ENCODE measurements at regions not wholly inside any gene's neighbourhood (a gene's known extent, or its start where the extent isn't known, plus 50 kb on each side); places are given as distances from the start of the nearest gene placed in this dataset.

DNA sequence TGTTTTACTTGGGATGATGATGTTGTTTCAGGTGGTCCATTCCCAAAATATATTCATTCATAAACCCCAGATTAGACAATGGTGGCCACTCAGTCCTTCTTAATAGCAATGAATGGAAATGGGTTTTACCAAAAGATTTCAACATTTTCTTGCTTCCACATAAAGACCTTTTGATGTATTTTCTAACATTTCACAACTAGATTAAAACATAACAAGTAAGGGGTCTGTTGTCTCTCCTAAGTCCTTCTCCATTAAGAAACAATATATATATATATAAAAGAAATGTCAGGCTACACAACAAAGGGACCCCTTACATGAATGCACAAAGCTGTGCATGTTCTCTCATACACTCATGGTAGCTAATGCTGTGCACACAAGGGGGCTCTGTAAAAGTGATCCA is 176.4 kb downstream of the ANXA2 start:
- Histone ChIP-seq H3K36me3 (no peaks in the 10 kb centered on the region), H3K4me1 (no peaks in the 10 kb centered on the region), H3K9me3 (no peaks in the 10 kb centered on the region), H3K27ac (no peak overlapping the region), H3K27me3 (no peaks in the 10 kb centered on the region), H3K4me3 (no peak overlapping the region)
- no peak for TF ChIP-seq POLR2A (IDR thresholded peaks at IDR 0.05)
- TF ChIP-seq, protein P1, sequence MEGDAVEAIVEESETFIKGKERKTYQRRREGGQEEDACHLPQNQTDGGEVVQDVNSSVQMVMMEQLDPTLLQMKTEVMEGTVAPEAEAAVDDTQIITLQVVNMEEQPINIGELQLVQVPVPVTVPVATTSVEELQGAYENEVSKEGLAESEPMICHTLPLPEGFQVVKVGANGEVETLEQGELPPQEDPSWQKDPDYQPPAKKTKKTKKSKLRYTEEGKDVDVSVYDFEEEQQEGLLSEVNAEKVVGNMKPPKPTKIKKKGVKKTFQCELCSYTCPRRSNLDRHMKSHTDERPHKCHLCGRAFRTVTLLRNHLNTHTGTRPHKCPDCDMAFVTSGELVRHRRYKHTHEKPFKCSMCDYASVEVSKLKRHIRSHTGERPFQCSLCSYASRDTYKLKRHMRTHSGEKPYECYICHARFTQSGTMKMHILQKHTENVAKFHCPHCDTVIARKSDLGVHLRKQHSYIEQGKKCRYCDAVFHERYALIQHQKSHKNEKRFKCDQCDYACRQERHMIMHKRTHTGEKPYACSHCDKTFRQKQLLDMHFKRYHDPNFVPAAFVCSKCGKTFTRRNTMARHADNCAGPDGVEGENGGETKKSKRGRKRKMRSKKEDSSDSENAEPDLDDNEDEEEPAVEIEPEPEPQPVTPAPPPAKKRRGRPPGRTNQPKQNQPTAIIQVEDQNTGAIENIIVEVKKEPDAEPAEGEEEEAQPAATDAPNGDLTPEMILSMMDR (IDR thresholded peaks at IDR 0.05 in 4 of 5, conservative IDR thresholded peaks at IDR 0.05 in 1 of 5) = no peak
- in situ Hi-C loops (cut with MboI; ENCODE audit: low sequenced_read_pairs in 4 of 4) = no loop called here
- no peak for DNase-seq
- ATAC-seq = no peak
- intact Hi-C loops (cut with DNase I; ENCODE audit: low total_unique reads) = no loop called here

DNA sequence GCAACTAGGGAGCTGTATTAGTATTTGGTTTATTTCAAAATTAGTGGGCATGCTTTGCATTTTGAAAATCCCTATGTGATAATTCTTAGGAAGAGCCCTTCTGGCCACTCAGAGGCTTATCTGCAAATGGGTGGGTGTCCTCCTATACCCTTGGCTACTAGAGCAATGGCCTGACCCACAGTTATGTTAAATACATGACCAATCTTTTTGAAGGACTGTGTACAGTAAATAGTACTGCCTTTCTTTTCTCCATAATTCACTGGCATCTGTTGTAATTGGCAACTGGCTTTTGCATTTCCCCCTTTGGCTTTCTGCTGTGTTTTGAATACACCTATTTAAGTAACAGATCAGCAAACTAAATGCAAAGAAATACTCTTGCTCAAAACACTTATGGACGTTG is 175.4 kb downstream of the ANXA2 start:
- no peaks in the 10 kb centered on the region for H3K4me1 ChIP-seq
- H3K4me3 ChIP-seq = no peak overlapping the region
- ATAC-seq (no peak), DNase-seq (no peak)
- H3K9me3 ChIP-seq = no peaks in the 10 kb centered on the region
- intact Hi-C loops (cut with DNase I; ENCODE audit: low total_unique reads) (no loop called here), in situ Hi-C loops (cut with MboI; ENCODE audit: low sequenced_read_pairs in 4 of 4) (no loop called here)
- no peak for TF ChIP-seq POLR2A (IDR thresholded peaks at IDR 0.05)
- TF ChIP-seq, protein P1 (IDR thresholded peaks at IDR 0.05 in 4 of 5, conservative IDR thresholded peaks at IDR 0.05 in 1 of 5) = no peak
- no peaks in the 10 kb centered on the region for H3K36me3 ChIP-seq
- H3K27ac ChIP-seq = no peak overlapping the region
- H3K27me3 ChIP-seq = no peaks in the 10 kb centered on the region

DNA sequence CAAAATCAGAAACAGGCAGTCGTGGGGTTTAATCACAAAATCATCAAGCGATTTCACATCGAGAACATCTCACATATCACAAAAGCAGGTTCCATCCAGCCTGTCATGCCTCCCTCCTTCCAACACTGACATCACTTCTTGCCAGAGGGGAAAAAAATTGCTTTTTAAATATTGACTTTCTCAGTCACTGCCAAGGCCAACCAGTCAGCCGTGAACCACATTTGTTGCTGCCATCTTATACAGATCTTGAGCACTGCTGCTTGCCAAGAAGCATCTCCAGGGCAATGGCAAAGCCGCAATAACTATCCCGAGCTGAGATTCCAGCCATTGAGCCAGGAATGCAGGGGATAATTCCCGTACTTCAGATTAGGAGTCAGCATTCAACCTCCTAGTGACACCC is 174.6 kb downstream of the ANXA2 start:
- ATAC-seq = no peak
- Histone ChIP-seq H3K9me3 (no peaks in the 10 kb centered on the region), H3K4me1 (no peaks in the 10 kb centered on the region), H3K4me3 (no peak overlapping the region), H3K27me3 (no peaks in the 10 kb centered on the region), H3K27ac (no peak overlapping the region), H3K36me3 (no peaks in the 10 kb centered on the region)
- intact Hi-C loops (cut with DNase I; ENCODE audit: low total_unique reads) (no loop called here), in situ Hi-C loops (cut with MboI; ENCODE audit: low sequenced_read_pairs in 4 of 4) (no loop called here)
- DNase-seq = no peak
- TF ChIP-seq POLR2A (IDR thresholded peaks at IDR 0.05) = no peak
- TF ChIP-seq, protein P1 (IDR thresholded peaks at IDR 0.05 in 4 of 5, conservative IDR thresholded peaks at IDR 0.05 in 1 of 5) = no peak

DNA sequence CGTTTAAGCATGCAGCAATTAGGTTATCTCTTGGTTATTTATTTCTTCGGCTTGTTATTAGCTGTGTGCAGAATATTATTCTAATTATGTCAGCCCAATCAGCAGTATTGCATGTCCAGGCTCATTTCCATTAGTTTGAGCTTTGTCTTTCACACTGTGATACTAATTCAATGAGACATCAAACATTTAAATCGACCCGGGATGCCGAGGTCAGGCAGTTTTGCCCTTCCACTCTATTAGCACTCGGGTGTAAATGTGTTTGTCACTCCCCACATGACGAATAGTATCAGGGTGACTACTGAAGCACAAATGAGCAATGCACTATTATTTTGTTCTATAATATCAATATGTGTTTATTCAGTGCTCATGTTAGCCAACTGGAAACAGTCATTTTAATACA is 170.9 kb downstream of the ANXA2 start:
- intact Hi-C loops (cut with DNase I; ENCODE audit: low total_unique reads) = no loop called here
- Histone ChIP-seq H3K27ac (no peak overlapping the region), H3K4me1 (no peaks in the 10 kb centered on the region), H3K9me3 (no peaks in the 10 kb centered on the region), H3K36me3 (no peaks in the 10 kb centered on the region), H3K27me3 (no peaks in the 10 kb centered on the region), H3K4me3 (no peak overlapping the region)
- ATAC-seq = no peak
- no peak for DNase-seq
- no peak for TF ChIP-seq POLR2A (IDR thresholded peaks at IDR 0.05)
- TF ChIP-seq, protein P1 (IDR thresholded peaks at IDR 0.05 in 4 of 5, conservative IDR thresholded peaks at IDR 0.05 in 1 of 5) = no peak
- in situ Hi-C loops (cut with MboI; ENCODE audit: low sequenced_read_pairs in 4 of 4) = loop anchor here in 1 of 4 donors (25.0 kb wide), 1 partner anchor 110 kb away; no protein-coding TSS in a partner anchor

DNA sequence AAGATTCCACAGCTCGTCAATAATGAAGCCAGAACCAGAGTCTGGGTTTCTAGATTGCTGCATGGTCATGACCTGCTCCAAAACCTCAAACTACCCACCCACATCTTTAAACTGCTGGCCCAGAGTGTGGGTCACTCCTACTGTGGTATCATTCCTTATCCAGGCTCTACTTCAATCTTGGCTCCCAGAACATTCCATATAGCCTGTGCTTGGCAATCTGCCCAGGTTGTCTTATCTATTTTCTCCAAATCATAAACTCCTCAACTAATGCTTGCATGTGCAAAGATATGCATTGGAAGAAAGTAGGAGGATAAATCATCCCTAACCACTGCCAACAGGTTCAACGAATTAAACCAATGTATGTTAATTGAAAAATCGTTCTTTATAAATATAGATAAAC is 169.7 kb downstream of the ANXA2 start:
- Histone ChIP-seq H3K9me3 (no peaks in the 10 kb centered on the region), H3K36me3 (no peaks in the 10 kb centered on the region), H3K4me1 (no peaks in the 10 kb centered on the region), H3K4me3 (no peak overlapping the region), H3K27me3 (no peaks in the 10 kb centered on the region), H3K27ac (no peak overlapping the region)
- intact Hi-C loops (cut with DNase I; ENCODE audit: low total_unique reads) (no loop called here), in situ Hi-C loops (cut with MboI; ENCODE audit: low sequenced_read_pairs in 4 of 4) (loop anchor here in 1 of 4 donors (25.0 kb wide), 1 partner anchor 109 kb away; no protein-coding TSS in a partner anchor)
- DNase-seq = no peak
- no peak for ATAC-seq
- no peak for TF ChIP-seq POLR2A (IDR thresholded peaks at IDR 0.05)
- TF ChIP-seq, protein P1 (IDR thresholded peaks at IDR 0.05 in 4 of 5, conservative IDR thresholded peaks at IDR 0.05 in 1 of 5) = no peak
